HG03139 (cell line): ENCODE measurements at regions not wholly inside any gene's neighbourhood (a gene's known extent, or its start where the extent isn't known, plus 50 kb on each side); places are given as distances from the start of the nearest gene placed in this dataset.
"Not testable (repeated sequence)": the region's sequence is repeated elsewhere in the genome, so short reads cannot be mapped to it uniquely, and the experiment has no call there.

Source experiments
- ATAC-seq: cut with Tn5 transposase; IDR thresholded peaks from one replicate; pipeline ENCODE4 v1.9.1; 2021; ENCODE audit not compliant: unreplicated experiment

GRCh38 chr21:23858878-23859277, 1748.4 kb downstream of the MRPL39 start:
- ATAC-seq, result no peak

- ATAC-seq, result peak; percentile 81
Measured at GRCh38 chr21:23853796-23854379, 1753.4 kb downstream of the MRPL39 start.

- ATAC-seq, result no peak
Measured at GRCh38 chr21:23837564-23837963, 1769.7 kb downstream of the MRPL39 start.

- no peak for ATAC-seq
Measured at GRCh38 chr21:23822760-23823159, 1784.5 kb downstream of the MRPL39 start.

- ATAC-seq, result no peak
Measured at GRCh38 chr21:23817337-23817736, 1789.9 kb downstream of the MRPL39 start.

- no peak for ATAC-seq
Measured at GRCh38 chr21:23812485-23812884, 1794.8 kb downstream of the MRPL39 start.

- no peak for ATAC-seq
Measured at GRCh38 chr21:23811805-23812204, 1795.5 kb downstream of the MRPL39 start.

GRCh38 chr21:23809573-23809972, 1797.7 kb downstream of the MRPL39 start:
- ATAC-seq, result no peak

- not testable (repeated sequence) for ATAC-seq
Measured at GRCh38 chr21:23806966-23807548, 1800.2 kb downstream of the MRPL39 start.

GRCh38 chr21:23804866-23805265, 1802.4 kb downstream of the MRPL39 start:
- no peak for ATAC-seq

- ATAC-seq, result no peak
Measured at GRCh38 chr21:23801292-23801691, 1806.0 kb downstream of the MRPL39 start.

- no peak for ATAC-seq
Measured at GRCh38 chr21:23799376-23799775, 1807.9 kb downstream of the MRPL39 start.

- no peak for ATAC-seq
Measured at GRCh38 chr21:23792300-23792699, 1815.0 kb downstream of the MRPL39 start.

- no peak for ATAC-seq
Measured at GRCh38 chr21:23789864-23790263, 1817.4 kb downstream of the MRPL39 start.

GRCh38 chr21:23780326-23780725, 1827.0 kb downstream of the MRPL39 start:
- ATAC-seq, result no peak

GRCh38 chr21:23743821-23744220, 1863.5 kb downstream of the MRPL39 start:
- ATAC-seq, result no peak

GRCh38 chr21:23740463-23740862, 1866.8 kb downstream of the MRPL39 start:
- ATAC-seq, result no peak

- ATAC-seq, result no peak
Measured at GRCh38 chr21:23732776-23733175, 1874.5 kb downstream of the MRPL39 start.

GRCh38 chr21:23729331-23729730, 1878.0 kb downstream of the MRPL39 start:
- ATAC-seq, result no peak

GRCh38 chr21:23725576-23725975, 1881.7 kb downstream of the MRPL39 start:
- ATAC-seq, result no peak

GRCh38 chr21:23718446-23719285, 1888.6 kb downstream of the MRPL39 start:
- ATAC-seq, result no peak

- ATAC-seq, result no peak
Measured at GRCh38 chr21:23712166-23712565, 1895.1 kb downstream of the MRPL39 start.
